CD14-positive monocyte (primary cell): ENCODE measurements at regions not wholly inside any gene's neighbourhood (a gene's known extent, or its start where the extent isn't known, plus 50 kb on each side); places are given as distances from the start of the nearest gene placed in this dataset.

Experiments used
- DNase-seq, 3 donors: peaks; one replicate each; pipeline ENCODE4 v3.0.0-alpha.2; 2011 to 2022
- H2AFZ ChIP-seq: 2 replicates; pipeline ENCODE4 v1.6.0; 2012; ENCODE audit warnings: mild to moderate bottlenecking, low read depth, low read length, inconsistent platforms; ENCODE audit not compliant: insufficient read depth, poor library complexity, severe bottlenecking
- H3K27ac ChIP-seq, 2 donors: 1 replicate in 1 of 2; 2 replicates in 1 of 2; pipeline ENCODE4 v1.5.1; 2012 to 2013; ENCODE audit warnings: low read length in 2 of 2, control low read depth in 1 of 2, inconsistent platforms in 1 of 2, low read depth in 1 of 2, mild to moderate bottlenecking in 1 of 2
- H3K27me3 ChIP-seq, 2 donors: one replicate each; pipeline versions ENCODE4 v1.6.0 to v1.6.1; 2011 to 2013; ENCODE audit warnings: low read length in 2 of 2; ENCODE audit not compliant: control insufficient read depth in 2 of 2, insufficient read depth in 2 of 2
- H3K36me3 ChIP-seq, 2 donors: replicated peaks in 1 of 2; 1 replicate in 1 of 2; 2 replicates in 1 of 2; pipeline versions ENCODE4 v1.5.1 to v1.6.1; 2012 to 2013; ENCODE audit warnings: low read length in 2 of 2, control low read depth in 1 of 2, inconsistent platforms in 1 of 2, mild to moderate bottlenecking in 1 of 2; ENCODE audit not compliant: insufficient read depth in 2 of 2, control insufficient read depth in 1 of 2
- H3K4me1 ChIP-seq, 2 donors: 1 replicate in 1 of 2; 2 replicates in 1 of 2; pipeline versions ENCODE4 v1.5.1 to v1.6.1; 2012 to 2013; ENCODE audit warnings: low read length in 2 of 2, control low read depth in 1 of 2, inconsistent platforms in 1 of 2, mild to moderate bottlenecking in 1 of 2, moderate library complexity in 1 of 2; ENCODE audit not compliant: insufficient read depth in 2 of 2, control insufficient read depth in 1 of 2
- H3K4me2 ChIP-seq: replicated peaks from 2 replicates; pipeline ENCODE3; 2012; ENCODE audit warnings: low read length, moderate library complexity, mild to moderate bottlenecking; ENCODE audit not compliant: poor library complexity, severe bottlenecking; ENCODE audit errors: extremely low read depth
- H3K4me3 ChIP-seq, 3 experiments: fragments of 200-600 bp in 1 of 3; sonication (generic) in 1 of 3; replicated peaks in 1 of 3; 1 replicate in 2 of 3; 2 replicates in 1 of 3; pipeline ENCODE4 v1.5.1; 2011 to 2013; ENCODE audit warnings: low read length in 3 of 3, mild to moderate bottlenecking in 3 of 3, control low read depth in 2 of 3, low read depth in 2 of 3, inconsistent platforms in 1 of 3, moderate library complexity in 1 of 3
- H3K79me2 ChIP-seq: 2 replicates; pipeline ENCODE4 v1.6.0; 2012; ENCODE audit warnings: mild to moderate bottlenecking, control low read depth, inconsistent platforms, low read length, moderate library complexity; ENCODE audit not compliant: insufficient read depth
- H3K9ac ChIP-seq: 2 replicates; pipeline ENCODE4 v1.6.0; 2017; ENCODE audit warnings: low read length, mild to moderate bottlenecking; ENCODE audit not compliant: insufficient read depth, poor library complexity, severe bottlenecking
- H3K9me3 ChIP-seq, 2 donors: replicated peaks in 1 of 2; 1 replicate in 1 of 2; 2 replicates in 1 of 2; pipeline versions ENCODE4 v1.5.1 to v1.6.1; 2012 to 2013; ENCODE audit warnings: low read length in 2 of 2, control low read depth in 1 of 2; ENCODE audit not compliant: control insufficient read depth in 1 of 2, insufficient read depth in 1 of 2
- H4K20me1 ChIP-seq: 2 replicates; pipeline ENCODE4 v1.6.0; 2012; ENCODE audit warnings: mild to moderate bottlenecking, low read length, control low read depth, moderate library complexity; ENCODE audit not compliant: insufficient read depth
- H3K27ac Mint-ChIP-seq, 7 donors: one replicate each; pipeline ENCODE4 v1.8.0; 2020; ENCODE audit warnings: mild to moderate bottlenecking in 7 of 7, mixed read lengths in 7 of 7, moderate library complexity in 6 of 7, inconsistent platforms in 2 of 7
- H3K27me3 Mint-ChIP-seq, 3 donors: one replicate each; pipeline ENCODE4 v1.8.0; 2021 to 2022; ENCODE audit warnings: low read depth in 3 of 3, mild to moderate bottlenecking in 3 of 3, mixed read lengths in 3 of 3, moderate library complexity in 3 of 3, inconsistent platforms in 1 of 3
- H3K36me3 Mint-ChIP-seq, 2 donors: one replicate each; pipeline ENCODE4 v1.8.0; 2020; ENCODE audit warnings: mixed read lengths in 2 of 2, inconsistent platforms in 1 of 2, mild to moderate bottlenecking in 1 of 2
- H3K4me1 Mint-ChIP-seq: one replicate; pipeline ENCODE4 v1.8.0; 2020; ENCODE audit warnings: mild to moderate bottlenecking, mixed read lengths
- H3K4me3 Mint-ChIP-seq, 2 donors: one replicate each; pipeline ENCODE4 v1.8.0; 2020; ENCODE audit warnings: mild to moderate bottlenecking in 2 of 2, mixed read lengths in 2 of 2, moderate library complexity in 1 of 2
- H3K9me3 Mint-ChIP-seq, 7 donors: one replicate each; pipeline ENCODE4 v1.8.0; 2020 to 2022; ENCODE audit warnings: mixed read lengths in 7 of 7, mild to moderate bottlenecking in 6 of 7, moderate library complexity in 6 of 7, inconsistent platforms in 2 of 7
- WGBS: methylation state at CpG from one replicate; pipeline ENCODE4 v1.1.5; 2013; ENCODE audit warnings: missing lambda C conversion rate; ENCODE audit not compliant: insufficient coverage; 5-methylcytosine and 5-hydroxymethylcytosine counted together
- intact Hi-C, 2 donors: fragments of 100-400 bp; cut with micrococcal nuclease; formaldehyde crosslinking; loops; one replicate each; pipeline versions ENCODE4 v1.15.0 to v1.15.1; 2023
- TF ChIP-seq, protein P1 (sequence below): fragments of 200-600 bp; IDR thresholded peaks from one replicate; pipeline ENCODE4 v1.8.0; 2022; ENCODE audit warnings: antibody characterized with exemption, mild to moderate bottlenecking

DNA sequence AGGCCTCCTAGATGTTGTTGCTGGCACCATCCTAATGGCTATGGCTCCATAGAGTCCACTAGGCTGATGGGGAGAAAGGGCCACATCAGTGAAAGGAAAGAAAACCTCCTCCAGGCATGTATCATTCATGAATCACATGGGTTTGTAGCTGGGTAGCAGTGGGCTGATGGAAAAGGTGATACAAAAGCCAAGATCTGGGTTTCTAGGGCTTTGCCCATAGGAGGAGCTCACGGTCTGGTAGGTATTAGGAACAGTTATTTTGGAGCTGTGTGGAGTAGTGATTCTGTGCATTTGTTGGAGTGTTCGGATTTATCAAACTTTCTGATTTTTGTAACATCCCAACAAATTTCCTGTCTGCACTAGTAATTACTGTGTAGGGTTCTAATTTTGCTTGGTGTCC, 259.2 kb downstream of the SLC4A3 start:
- Histone ChIP-seq H4K20me1 (no peaks in the 10 kb centered on the region), H3K27ac (no peak overlapping the region), H3K9ac (no peak overlapping the region), H3K79me2 (no peaks in the 10 kb centered on the region), H3K4me2 (no peak overlapping the region), H2AFZ (no peak overlapping the region), H3K36me3 (no peaks in the 10 kb centered on the region), H3K4me1 (no peaks in the 10 kb centered on the region), H3K9me3 (no peaks in the 10 kb centered on the region), H3K4me3 (no peak overlapping the region), H3K27me3 (no peaks in the 10 kb centered on the region)
- H3K36me3 Mint-ChIP-seq, result no peaks in the 10 kb centered on the region
- no peaks in the 10 kb centered on the region for H3K27me3 Mint-ChIP-seq
- no peak for DNase-seq
- H3K27ac Mint-ChIP-seq, result no peak overlapping the region
- H3K9me3 Mint-ChIP-seq, result peaks cover 0 to 5% (median 2%) of the 10 kb centered on the region in 7 donors
- TF ChIP-seq, protein P1, sequence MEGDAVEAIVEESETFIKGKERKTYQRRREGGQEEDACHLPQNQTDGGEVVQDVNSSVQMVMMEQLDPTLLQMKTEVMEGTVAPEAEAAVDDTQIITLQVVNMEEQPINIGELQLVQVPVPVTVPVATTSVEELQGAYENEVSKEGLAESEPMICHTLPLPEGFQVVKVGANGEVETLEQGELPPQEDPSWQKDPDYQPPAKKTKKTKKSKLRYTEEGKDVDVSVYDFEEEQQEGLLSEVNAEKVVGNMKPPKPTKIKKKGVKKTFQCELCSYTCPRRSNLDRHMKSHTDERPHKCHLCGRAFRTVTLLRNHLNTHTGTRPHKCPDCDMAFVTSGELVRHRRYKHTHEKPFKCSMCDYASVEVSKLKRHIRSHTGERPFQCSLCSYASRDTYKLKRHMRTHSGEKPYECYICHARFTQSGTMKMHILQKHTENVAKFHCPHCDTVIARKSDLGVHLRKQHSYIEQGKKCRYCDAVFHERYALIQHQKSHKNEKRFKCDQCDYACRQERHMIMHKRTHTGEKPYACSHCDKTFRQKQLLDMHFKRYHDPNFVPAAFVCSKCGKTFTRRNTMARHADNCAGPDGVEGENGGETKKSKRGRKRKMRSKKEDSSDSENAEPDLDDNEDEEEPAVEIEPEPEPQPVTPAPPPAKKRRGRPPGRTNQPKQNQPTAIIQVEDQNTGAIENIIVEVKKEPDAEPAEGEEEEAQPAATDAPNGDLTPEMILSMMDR, result no peak
- no peaks in the 10 kb centered on the region for H3K4me1 Mint-ChIP-seq
- WGBS, result no CpG with 5 or more reads among the region's 2 CpGs
- intact Hi-C loops, result no loop called here
- H3K4me3 Mint-ChIP-seq, result no peak overlapping the region

DNA sequence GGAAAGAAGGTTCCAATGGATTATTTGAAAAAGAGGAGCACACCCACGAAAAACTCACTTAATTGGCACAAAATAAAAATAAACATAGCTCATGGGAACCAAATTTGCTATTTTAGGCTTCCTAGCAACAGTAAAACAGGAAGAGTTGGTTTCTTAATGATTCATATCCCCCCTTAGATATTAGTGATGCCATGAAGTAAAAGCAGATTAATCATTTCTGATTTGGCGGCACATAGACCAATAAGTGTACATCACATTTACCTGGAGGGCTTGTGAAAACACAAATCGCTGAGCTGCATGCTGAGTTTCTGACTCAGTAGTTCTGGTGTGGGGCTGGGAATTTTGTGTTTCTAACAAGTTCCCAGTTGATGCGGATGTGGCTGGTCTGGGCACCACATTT, 260.4 kb downstream of the SLC4A3 start:
- Mint-ChIP-seq H3K4me3 (no peak overlapping the region), H3K9me3 (peaks cover 0 to 7% (median 3%) of the 10 kb centered on the region in 7 donors), H3K36me3 (no peaks in the 10 kb centered on the region), H3K27ac (no peak overlapping the region), H3K27me3 (no peaks in the 10 kb centered on the region), H3K4me1 (no peaks in the 10 kb centered on the region)
- no peaks in the 10 kb centered on the region for H3K36me3 ChIP-seq
- no peak overlapping the region for H3K27ac ChIP-seq
- no peaks in the 10 kb centered on the region for H4K20me1 ChIP-seq
- no peaks in the 10 kb centered on the region for H3K4me1 ChIP-seq
- 75% methylated on average over 1 of the region's 4 CpGs for WGBS
- no peak for DNase-seq
- H3K9ac ChIP-seq, result no peak overlapping the region
- H3K9me3 ChIP-seq, result peaks cover 0 to 3% of the 10 kb centered on the region in 2 donors
- no peaks in the 10 kb centered on the region for H3K27me3 ChIP-seq
- H2AFZ ChIP-seq, result no peak overlapping the region
- H3K79me2 ChIP-seq, result no peaks in the 10 kb centered on the region
- TF ChIP-seq, protein P1, result no peak
- intact Hi-C loops, result no loop called here
- H3K4me2 ChIP-seq, result no peak overlapping the region
- no peak overlapping the region for H3K4me3 ChIP-seq
